ENCODE measurements at regions not wholly inside any gene's neighbourhood (a gene's known extent, or its start where the extent isn't known, plus 50 kb on each side); places are given as distances from the start of the nearest gene placed in this dataset.

DNA sequence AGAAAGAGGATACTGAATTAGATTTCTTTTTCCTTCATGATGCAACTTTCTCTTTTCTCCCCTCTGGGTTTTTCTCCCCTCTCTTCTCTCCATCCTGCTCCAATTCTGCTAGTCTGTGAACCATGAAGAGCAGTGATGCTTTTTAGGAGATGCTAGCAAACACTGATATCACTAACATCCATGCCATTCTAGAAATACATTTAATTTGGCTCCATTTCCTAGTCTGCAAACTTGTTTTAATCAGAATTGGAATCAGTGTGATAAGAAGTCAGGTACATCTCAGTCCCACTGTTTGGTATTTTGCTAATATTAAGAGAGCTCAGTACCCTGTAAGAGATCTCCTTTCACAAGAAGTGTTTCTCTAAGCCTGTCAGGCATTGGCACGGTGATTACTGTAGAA lies 437.1 kb downstream of the RWDD3 start:
- DNase-seq (ENCODE audit: low read depth), result no peak

DNA sequence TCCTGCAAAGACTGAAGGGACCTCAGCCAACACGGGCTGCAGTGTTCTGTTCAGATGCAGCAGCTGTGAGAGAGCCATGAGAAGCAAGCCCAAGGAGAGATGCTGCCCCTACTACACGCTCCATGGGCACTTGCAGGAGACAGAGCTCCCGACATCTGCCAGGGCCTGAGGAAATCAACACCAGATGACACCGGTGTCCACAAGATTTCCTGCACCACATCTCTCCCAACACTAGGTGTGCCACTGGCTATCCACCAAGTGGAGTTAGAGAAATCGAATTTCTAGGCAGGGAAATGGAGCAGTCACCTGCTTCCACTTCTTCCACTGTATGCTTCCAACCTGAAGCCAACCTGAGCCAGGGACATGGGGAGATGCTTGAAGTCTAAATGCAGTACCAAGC lies 445.3 kb downstream of the RWDD3 start:
- no peak for DNase-seq (ENCODE audit: low read depth)

DNA sequence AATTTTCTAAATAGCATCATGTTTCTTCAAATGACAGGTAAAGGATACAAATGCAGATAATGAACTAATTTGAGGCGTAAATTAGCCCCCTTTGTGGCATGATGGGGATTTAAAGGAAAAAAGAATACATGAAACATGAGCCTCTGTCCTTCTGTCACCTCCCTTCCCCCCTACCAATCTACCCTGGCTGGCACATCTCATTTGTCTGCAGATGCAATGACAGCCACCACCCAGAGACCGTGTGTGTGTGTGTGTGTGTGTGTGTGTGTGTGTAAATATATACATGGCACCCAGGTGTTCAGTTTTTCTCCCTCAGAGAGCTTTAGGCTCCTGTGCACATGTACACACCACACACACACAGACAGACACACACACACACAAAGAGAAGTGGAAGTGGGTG lies 451.1 kb downstream of the RWDD3 start:
- no peak for DNase-seq (ENCODE audit: low read depth)

DNA sequence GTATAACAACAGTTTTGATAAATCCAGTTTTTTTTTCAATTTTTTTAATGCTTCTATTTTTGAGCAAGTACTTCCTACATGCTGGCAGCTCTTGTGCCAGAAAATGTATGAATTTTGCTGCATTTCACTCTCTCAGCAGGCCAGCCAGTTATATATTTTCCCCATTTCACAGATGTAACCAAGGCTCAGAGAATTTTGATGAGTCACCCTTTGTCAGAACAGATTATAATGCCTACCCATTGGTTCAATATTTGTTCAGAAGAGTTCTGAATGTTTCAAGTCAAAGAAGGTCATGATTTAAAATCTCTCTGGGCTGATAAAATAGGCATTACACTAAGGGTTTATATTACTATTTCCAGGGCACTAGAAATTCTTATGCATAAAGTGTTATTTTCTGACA lies 452.2 kb downstream of the RWDD3 start:
- no peak for DNase-seq (ENCODE audit: low read depth)

DNA sequence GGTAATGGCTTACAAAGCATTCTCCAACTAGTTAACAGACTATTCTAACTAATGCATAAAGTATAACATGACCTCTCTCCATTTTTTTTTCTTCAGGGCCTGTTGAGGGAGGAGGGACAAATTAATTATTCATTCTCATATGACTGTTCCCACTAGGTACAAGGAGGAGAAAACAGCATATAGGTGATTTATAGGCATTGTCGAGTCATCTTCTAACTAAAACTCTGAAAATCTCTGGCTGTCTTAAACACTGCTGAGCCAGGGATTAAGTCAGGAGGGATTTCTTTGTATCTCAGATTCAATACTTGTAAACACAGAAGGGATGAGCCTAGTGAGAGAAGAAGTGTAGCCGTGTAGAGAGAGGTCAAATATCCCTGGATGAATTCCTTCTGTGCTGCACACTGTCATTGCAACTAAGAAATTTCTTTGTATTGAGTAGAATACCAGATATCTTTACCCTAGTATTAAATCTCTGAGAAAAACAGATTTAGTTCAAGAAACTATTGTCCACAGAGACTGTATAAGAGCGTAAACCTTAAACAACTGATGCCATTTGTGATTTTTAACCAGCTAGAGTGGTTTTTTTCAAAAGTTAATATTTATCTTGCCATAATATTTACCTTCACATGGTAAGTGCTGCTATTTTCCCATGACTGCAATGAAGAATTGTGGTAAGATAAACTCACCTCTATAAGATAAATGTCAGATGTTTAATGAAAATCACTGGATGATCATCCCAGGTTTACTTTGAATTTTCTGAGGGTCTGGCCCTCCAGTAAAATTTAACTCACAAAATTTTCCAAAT lies 465.3 kb downstream of the RWDD3 start:
- no peak for DNase-seq (ENCODE audit: low read depth)

DNA sequence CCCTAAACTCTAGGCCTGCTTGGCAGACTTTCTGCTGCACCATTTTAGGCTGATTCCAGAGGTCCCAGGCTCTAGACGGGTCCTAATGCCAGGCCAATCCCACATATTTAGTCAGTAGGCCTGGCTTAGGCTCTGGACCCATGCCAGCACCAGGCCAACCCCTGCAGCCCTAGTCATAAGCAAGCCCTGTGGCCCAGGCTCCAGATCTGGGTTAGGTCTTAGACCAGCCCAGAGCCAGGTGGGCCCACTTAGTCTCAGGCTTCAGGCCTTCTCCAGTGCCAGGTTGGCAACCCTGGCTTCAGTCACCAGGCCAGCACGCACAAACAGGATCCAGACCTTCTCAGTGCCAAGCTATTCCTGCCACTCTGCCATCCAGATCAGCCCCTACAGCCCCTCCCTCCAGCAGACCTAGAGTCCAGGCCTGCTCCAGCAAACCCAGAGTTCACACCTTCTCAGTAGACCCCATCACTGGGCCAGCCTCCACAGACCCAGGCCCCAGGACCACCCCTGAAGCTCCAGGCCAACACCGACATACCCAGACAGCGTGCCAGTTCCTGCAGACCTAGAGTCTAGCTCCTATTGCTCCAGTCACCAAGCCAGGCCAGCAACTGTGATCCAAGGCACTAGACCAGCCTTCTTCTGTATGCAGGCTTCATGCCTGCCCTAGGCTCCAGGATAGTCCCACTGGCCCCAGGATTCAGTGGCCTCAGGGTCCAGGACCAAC lies 467.6 kb downstream of the RWDD3 start:
- DNase-seq (ENCODE audit: low read depth), result no peak

DNA sequence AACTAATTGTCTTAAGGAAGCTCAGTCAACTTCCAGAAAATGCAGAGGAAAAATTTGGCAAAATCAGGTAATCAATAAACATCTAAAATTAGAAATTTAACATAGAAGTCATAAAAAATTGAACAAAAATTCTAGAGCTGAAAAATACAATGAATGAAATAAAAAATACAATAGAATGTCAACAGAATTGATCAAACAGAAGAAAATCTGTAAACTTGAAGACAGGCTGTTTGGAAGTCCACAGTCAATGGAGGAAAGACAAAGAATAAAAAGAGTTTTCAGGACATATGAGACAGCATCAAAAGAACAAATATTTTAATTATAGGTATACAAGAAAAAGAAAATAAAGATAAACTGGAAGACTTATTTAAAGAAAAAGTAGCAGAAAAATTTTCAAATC lies 469.0 kb downstream of the RWDD3 start:
- DNase-seq (ENCODE audit: low read depth), result no peak

DNA sequence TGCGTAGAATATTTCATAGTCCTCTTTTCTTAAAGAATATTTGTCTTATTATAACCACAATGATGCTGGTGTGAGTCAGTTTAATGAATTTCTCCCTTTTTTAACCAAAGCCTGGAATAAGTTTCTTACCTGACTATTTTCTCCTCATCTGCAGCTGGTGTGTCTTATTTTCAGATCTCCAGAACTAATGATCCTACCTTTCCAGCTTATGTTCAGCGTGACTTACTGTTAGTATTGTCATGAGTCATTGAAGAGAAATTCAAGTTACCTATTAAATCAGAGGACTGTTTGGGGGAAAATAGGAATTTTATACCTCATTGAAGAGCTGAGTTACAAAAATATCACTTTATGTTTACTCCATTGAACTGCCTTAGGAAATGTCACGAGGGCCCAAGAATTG lies 482.1 kb downstream of the RWDD3 start:
- DNase-seq (ENCODE audit: low read depth), result no peak

DNA sequence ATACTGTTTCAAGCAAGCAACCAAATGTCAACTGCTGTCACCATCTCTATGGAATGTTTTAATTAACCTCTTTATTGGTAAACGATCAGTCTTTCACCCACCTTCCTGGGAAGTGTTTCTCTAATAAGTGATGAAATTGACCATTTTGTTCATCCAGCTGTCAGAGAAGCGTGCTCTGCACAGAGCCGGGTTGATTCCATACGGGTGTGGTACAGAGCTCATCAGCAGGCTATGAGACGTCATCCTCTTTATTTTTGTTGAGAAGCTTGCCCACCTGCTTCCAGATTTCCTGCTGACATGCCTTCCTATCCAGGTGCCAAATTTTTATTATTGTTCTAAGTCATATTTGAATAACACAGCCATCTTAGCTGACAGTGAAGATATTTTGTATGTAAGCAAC lies 482.5 kb downstream of the RWDD3 start:
- DNase-seq (ENCODE audit: low read depth), result no peak

DNA sequence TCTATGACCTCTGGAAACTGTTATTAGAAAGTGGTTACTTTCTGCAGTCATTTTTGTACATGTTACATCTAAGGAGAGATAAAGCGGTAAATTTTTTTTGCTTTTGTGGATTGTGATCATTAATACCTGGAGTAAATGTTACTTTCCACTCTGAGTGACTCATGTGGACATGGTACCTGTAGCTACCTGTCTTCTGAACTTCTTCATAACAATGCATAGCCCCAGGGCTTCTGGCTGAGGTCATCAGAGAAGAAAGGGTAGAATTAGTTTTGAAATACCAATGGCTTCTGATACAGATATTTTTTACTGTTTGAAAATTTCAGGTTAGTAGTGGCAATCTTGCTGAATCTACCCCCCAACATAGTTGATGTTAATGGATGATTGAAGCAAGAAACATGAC lies 489.3 kb downstream of the RWDD3 start:
- DNase-seq (ENCODE audit: low read depth), result no peak

DNA sequence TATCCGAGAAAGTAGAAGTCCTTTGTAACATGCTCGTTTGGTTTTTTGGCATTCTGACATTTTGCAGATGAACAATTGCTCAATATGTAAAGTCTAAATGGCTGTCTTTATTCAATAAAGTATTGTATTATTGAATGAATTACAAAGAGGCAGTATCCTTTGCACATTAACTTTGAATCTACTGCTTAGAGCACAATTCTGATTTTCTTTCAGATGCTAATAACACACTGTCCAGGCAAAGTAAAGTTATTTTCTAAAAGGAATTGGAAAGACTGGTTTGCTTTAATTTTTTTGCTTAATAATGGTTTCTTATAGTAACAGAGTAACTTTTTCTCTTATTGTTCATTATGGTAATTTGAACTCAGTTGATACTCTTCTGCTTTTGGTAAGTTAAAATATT lies 494.8 kb downstream of the RWDD3 start:
- no peak for DNase-seq (ENCODE audit: low read depth)

DNA sequence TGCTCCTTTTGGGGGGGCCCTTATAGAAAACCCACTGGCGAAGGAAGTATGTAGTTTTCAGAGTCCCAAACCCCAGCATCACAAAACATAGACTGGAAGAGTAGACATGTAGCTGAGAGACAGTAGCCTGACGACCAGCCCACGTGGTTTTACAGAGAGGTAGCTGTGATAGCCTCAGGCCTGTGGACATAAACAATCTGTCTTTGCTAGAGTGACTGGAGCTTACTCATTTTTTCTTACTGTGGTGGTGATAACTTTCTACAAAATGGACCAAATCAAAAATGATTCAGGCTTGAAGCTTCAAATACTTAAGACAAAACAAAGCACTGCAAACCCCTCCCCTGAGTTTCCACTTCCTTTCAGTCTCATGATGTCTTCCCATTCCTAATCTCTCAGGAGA lies 497.0 kb downstream of the RWDD3 start:
- no peak for DNase-seq (ENCODE audit: low read depth)

DNA sequence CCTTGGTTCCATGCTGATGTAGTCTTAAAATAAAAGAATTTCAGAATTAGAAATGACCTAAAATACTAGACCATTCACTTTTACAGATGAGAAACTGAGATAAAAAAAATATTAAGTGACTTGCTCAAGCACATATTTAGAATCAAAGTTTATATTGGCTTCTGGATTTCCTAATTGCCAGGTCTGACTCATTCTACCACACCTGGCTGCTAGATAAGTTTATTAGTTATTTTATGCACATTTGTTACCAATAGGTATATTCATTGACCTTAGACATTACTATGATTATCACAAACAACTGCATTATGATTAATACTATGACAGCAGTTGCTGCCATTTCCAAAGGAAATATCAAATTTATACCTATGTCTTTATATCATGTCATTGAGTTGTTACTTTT lies 497.5 kb downstream of the RWDD3 start:
- no peak for DNase-seq (ENCODE audit: low read depth)

DNA sequence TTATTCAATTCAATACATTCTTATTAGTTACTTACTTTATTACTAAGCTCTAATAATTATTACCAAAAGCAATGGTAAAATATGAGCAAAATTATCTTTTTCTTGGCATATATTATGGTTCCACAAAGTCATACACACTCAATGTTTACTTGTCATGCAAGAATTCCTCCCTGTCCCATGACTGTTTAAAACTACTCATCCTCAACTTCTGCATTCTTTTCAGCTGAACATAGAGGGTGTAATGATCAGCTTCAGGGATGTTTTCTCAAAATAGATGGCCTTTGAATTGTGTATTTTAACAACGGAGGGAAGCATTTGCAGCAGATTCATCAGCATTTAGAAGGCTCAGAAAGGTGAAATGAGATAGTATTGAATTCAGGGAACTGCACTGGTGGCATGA lies 499.0 kb downstream of the RWDD3 start:
- no peak for DNase-seq (ENCODE audit: low read depth)

DNA sequence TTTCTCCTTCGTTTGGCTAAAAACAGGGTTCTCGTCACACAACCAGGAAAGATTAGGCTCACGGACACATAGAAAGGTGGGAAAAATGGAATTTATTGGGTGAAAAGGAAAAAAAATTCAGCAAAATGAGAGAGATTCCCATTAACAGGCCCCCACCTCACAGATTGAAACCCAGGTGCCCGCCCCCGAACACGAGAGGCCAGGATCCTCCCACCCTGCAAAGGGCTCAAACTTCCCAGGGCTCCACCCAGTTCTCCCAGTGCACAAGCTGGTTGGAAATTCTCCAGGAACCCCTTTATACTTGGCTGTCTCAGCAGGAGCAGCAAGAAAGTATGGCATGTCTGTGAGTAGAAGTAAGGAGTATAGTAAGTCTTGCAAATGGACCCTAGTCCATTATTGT lies 499.7 kb downstream of the RWDD3 start:
- DNase-seq (ENCODE audit: low read depth), result no peak

DNA sequence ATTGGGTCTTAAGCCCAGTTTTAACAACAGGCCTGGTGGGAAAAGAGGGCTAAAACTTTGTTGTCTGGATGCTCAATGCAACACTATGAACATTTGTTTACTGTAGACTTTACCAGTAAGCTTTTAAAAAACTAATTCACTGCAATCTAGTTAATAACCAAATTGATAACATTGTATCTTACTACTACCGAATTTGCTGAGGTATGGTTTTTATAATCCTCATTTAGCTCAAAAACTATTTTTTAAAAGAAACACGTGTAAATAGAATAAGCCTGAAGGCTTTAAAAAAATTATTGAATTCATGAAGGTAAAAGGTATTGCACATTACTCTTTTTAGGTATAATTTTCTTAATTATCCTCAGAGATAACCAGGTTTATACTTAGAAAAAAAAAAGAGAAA lies 500.6 kb downstream of the RWDD3 start:
- DNase-seq (ENCODE audit: low read depth), result no peak

DNA sequence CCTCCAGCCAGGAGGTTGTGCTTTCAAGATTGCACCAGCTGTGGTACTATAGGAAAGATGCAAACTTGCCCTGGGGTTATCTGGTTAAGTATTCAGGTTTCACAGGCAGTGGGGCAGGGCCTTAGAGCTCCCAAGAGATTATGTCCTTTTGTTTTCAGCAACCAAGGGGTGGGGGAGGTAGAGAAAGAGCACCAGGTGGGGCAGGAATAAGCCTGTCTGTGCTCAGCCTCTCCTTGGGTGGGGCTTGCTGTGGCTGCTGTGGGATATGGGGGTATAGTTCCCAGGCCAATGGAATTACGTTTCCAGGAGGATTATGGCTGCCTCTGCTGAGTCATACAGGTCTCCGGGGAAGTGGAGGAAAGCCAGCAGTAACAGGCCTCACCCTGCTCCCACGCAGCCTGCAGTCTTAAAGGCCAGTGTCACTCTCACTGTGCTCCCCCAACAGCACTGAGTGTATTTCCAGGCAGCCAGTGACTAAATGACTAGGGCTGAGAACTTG lies 508.6 kb downstream of the RWDD3 start:
- peak; percentile 19 for DNase-seq (ENCODE audit: low read depth)

DNA sequence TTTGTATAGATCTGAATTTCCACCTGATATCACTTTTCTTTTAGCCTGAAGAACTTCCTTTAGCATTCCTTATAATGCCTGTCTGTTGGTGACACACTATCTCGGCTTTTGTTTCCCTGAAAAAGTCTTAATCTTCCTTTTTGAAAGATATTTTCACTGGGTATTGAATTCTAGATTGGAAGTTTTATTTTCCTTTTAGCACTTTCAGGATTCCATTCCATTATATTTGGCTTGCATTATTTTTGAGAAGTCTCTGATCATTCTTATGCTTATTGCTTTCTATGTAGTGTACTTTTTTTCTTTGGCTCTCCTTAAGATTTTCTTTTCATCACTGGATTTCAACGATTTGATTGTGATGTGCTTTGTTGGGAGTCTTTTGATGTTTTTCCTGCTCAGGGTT lies 510.7 kb downstream of the RWDD3 start:
- no peak for DNase-seq (ENCODE audit: low read depth)

DNA sequence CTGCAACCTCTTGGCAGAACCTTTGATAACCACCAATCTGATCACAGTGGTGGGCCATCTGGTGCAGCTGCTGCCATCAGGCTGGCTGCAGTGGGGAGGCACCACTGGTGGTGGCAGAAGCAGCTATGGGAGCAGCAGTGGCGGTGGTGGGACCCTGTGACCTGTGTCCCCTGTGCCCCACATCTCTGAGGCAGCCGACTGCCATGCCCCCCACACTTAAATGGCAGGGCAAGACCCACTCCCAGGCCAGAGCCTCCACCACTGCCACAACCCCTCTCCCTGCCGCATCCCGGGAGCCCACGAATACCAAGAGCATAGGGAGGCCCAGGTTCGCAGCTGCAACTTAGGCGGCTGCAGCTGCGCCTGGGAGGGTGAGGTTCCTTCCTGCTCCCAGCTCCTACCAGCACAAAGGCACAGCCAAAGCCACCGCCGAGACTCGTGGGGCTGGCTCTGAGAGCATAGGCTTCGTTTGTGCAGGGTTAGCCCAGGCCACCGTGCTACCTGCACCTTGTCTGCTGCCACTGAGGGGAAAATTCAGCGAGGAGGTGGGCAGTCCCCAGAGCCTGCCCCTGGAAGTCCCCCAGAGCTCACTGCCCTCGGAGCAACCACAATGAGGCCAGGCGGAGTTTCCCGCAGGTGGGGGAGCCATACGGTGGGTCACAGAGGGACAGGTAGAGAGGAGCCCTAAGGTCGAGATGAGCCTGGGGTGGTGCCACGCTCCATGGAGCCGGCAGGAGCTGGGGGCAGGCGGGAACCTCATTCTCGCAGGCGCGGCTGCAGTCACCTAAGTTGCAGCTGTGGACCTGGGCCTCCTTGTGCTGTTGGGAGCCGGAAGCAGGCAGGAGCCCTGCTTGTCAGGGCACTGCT lies 518.7 kb downstream of the RWDD3 start:
- DNase-seq (ENCODE audit: low read depth), result no peak

DNA sequence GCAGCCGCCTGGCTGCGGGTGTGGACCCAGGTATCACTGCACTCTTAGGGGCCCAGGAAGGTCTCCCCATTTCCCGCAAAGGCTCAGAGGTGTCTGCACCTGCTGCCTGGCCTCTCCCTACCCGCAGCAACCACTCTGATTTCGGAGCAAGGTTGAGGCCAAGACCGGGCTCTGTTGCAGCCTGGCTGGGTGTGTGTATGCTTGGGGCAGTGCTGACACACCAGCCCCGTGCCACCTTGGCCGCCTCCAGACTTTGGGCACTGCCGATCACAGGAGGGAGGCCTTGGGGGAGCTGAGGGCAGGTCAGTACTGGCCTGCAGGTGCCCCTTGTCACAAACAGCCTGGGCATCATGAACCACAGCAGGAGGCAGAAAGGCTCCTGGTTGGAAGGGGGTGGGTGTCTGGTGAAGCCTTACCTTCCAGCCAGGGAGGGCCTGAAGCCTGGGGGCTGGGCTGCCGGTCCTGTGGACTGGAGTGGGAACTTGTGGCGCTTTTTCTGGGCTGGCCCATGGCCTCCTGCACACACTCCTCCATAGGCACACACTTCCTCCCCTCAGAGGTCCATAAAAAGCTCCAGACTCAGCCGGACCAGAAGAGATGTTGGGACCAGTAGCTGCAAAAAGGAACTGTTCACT lies 519.5 kb downstream of the RWDD3 start:
- DNase-seq (ENCODE audit: low read depth), result no peak

DNA sequence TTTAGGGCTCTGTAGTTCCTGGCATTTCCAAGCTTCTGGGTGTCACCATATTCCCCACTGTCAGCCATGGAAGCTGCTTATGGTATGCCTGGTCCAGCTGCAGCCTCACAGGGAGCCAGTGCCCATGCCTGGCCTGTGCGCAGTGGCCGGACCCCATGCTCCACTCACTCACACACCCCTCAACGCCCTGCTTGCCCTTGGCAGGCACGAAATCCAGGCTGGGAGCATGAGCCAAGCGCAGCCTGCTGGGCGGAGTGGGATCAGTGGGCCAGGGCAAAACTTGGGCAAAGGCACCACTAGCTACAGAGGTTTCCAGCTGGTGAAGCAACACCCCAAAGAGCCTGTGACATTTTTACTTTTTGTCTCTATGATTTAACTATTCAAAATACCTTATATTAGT lies 520.4 kb downstream of the RWDD3 start:
- no peak for DNase-seq (ENCODE audit: low read depth)

DNA sequence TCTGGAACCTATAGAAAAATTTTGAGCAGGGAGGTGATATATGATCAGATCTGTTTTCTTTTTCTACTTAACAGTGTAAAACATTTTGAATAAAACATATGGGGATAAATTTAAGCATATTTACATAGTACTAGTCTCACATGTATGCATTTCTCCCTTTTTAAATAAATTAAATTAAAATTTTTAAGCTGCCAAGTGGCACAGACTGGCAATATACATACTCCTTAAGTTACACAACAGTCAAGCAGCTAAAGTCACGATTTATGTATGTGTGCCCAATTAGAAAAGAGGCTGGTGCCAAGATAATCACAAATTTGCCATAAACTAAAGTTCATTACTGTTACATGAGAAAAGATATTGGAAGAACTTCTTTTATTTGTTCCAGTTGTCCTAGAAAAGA lies 532.0 kb downstream of the RWDD3 start:
- DNase-seq (ENCODE audit: low read depth), result no peak

Measured in amniotic epithelial cell (primary cell).